NT2/D1 (cell line): ENCODE measurements at regions not wholly inside any gene's neighbourhood (a gene's known extent, or its start where the extent isn't known, plus 50 kb on each side); places are given as distances from the start of the nearest gene placed in this dataset.

ENCODE experiments used
- DNase-seq: peaks from one replicate; pipeline ENCODE4 v3.0.0-alpha.2; 2011; ENCODE audit warnings: low read depth, low spot score
- H3K27me3 ChIP-seq: 2 replicates; pipeline ENCODE4 v1.6.0; 2011; ENCODE audit warnings: mild to moderate bottlenecking; ENCODE audit not compliant: insufficient read length, insufficient read depth
- H3K36me3 ChIP-seq: 2 replicates; pipeline ENCODE4 v1.6.1; 2011; ENCODE audit warnings: mild to moderate bottlenecking, low read length, mixed read lengths; ENCODE audit not compliant: insufficient read depth, insufficient read length
- H3K4me1 ChIP-seq: 2 replicates; pipeline ENCODE4 v1.5.1; 2011; ENCODE audit not compliant: insufficient read depth, insufficient read length
- H3K4me3 ChIP-seq: 2 replicates; pipeline ENCODE4 v1.5.1; 2011; ENCODE audit warnings: low read depth; ENCODE audit not compliant: insufficient read length
- H3K9ac ChIP-seq: 2 replicates; pipeline ENCODE4 v1.6.0; 2011; ENCODE audit warnings: low read depth; ENCODE audit not compliant: insufficient read length
- H3K9me3 ChIP-seq: 2 replicates; pipeline ENCODE4 v1.5.1; 2011; ENCODE audit warnings: mild to moderate bottlenecking, low read length; ENCODE audit not compliant: insufficient read depth
- SUZ12 ChIP-seq: IDR thresholded peaks from 2 replicates; pipeline ENCODE4 v1.6.1; 2011; ENCODE audit not compliant: insufficient read length, insufficient read depth; ENCODE audit errors: extremely low read depth
- YY1 ChIP-seq: IDR thresholded peaks from 2 replicates; pipeline ENCODE4 v1.6.1; 2011; ENCODE audit not compliant: insufficient read length, insufficient read depth
- ZNF274 ChIP-seq: IDR thresholded peaks from 2 replicates; pipeline ENCODE4 v1.6.1; 2011; ENCODE audit warnings: mild to moderate bottlenecking, low read depth, low read length

DNA sequence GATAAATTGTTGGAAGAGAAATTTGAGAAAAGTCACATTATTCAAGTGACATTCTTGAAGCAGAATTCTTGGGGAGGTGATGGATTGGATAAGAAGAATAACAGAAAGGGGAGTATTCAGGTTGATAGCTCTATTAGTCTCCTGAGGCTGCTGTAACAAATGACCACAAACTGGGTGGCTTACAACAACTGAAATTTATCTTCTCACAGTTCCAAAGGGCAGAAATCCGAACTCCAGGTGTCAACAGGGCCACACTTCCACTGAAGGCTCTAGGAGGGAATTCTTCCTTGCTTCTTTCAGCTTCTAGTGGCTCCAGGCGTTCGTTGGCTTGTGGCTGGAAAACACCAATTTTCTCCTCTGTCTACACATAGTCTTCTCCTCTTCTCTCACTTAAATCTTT lies 99.8 kb downstream of the TES start:
- Histone ChIP-seq H3K4me3 (no peak overlapping the region), H3K9ac (no peak overlapping the region), H3K9me3 (no peaks in the 10 kb centered on the region), H3K36me3 (no peaks in the 10 kb centered on the region), H3K4me1 (no peaks in the 10 kb centered on the region), H3K27me3 (no peaks in the 10 kb centered on the region)
- TF ChIP-seq YY1 = no peak
- TF ChIP-seq ZNF274 = no peak
- TF ChIP-seq SUZ12 = no peak
- DNase-seq = no peak

DNA sequence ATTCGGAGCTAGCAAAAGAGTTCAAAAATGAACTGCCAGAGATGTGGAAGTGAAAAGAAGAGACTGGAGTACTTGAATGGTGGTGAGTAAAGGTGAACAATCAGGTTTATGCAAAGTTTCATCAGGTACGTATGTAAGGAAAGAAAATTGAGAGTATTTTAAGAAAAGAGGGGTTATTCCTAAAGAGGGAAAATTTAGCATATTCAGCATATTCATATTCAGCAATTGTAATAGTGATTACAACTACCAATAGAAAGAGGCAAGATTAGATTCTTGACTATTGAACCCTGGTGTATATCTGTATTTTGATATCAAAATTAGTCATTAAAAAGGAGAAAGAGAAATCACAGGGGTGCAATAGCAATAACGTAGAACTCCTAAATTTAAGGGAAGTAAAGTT lies 100.9 kb downstream of the TES start:
- no peak for DNase-seq
- Histone ChIP-seq H3K27me3 (no peaks in the 10 kb centered on the region), H3K9me3 (no peaks in the 10 kb centered on the region), H3K36me3 (no peaks in the 10 kb centered on the region), H3K9ac (no peak overlapping the region), H3K4me1 (no peaks in the 10 kb centered on the region), H3K4me3 (no peak overlapping the region)
- TF ChIP-seq ZNF274 = no peak
- TF ChIP-seq SUZ12 = no peak
- no peak for TF ChIP-seq YY1

DNA sequence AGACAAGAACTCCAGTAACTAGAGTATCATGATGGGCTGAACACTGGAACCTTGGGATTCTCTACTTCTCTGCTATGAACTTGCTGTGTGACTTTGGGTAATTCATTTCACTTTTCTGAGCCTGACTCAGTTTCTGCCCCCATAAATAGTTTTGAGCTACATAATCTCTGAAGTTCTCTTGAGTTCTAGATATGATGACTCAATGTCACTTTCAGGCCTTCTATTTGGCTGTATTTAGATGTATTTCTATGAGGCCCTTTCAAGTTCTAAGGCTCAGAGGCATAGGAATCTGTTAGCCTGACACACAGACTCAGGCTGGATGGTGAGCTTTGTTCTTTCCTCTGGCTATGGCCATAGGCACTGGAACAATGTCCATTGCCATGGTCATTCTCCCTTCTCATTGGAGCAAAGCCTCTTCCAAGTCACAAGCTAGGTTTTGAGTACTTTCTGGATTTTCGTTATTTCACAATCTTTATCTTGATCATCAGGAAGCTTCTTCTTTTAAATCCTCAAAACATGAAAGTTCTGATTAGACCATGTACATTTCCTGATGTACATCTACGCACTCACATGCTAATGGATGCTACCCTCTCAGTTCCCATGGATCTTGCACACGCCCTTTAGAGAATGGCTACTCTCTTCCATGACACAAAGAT lies 101.6 kb downstream of the TES start:
- Histone ChIP-seq H3K27me3 (no peaks in the 10 kb centered on the region), H3K4me1 (no peaks in the 10 kb centered on the region), H3K36me3 (no peaks in the 10 kb centered on the region), H3K9me3 (no peaks in the 10 kb centered on the region), H3K4me3 (no peak overlapping the region), H3K9ac (no peak overlapping the region)
- TF ChIP-seq ZNF274 = no peak
- TF ChIP-seq SUZ12 = no peak
- no peak for TF ChIP-seq YY1
- no peak for DNase-seq

DNA sequence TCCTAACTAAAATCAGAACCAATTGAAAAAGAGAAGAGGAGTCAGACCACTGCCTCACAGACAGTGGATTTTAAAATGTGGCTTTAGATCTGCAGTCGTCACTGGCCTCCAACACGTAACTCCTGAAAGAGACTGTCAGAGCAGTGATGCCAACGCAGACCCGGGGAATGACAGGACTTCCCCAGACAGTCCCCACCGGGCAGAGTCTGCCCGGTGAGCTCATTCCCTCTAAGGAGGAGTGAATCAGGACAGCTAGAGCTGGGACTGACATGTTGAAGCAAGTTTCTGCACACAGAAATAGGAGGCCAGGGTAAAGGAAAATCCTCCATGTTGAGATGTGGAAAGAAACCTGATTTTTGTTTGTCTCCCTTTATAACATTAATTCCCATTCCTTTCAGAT lies 105.0 kb downstream of the TES start:
- TF ChIP-seq YY1 (no peak), SUZ12 (no peak), ZNF274 (no peak)
- no peaks in the 10 kb centered on the region for H3K27me3 ChIP-seq
- no peak for DNase-seq
- H3K9me3 ChIP-seq = no peaks in the 10 kb centered on the region
- no peak overlapping the region for H3K4me3 ChIP-seq
- H3K36me3 ChIP-seq = no peaks in the 10 kb centered on the region
- H3K4me1 ChIP-seq = no peaks in the 10 kb centered on the region
- H3K9ac ChIP-seq = no peak overlapping the region

DNA sequence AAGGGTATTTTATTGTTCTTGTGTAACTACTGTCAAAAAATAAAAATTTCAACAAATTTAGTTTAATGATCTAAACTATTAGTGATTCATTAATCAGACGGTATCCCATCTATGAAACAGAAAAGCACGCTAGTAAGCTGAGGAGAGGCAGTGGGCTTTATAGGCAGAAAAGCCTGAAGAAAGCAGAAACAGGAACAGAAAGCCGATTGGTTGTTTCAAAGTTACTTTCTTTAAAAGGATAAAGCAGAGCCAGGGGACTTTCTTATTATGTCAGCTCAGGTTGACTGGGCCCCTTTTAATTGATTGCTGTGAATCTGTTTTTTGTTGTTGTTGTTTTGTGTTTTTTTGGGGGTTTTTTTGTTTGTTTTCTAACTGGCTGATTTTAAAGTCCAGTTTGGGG lies 105.5 kb downstream of the TES start:
- no peak for TF ChIP-seq YY1
- TF ChIP-seq SUZ12 = no peak
- no peak for TF ChIP-seq ZNF274
- Histone ChIP-seq H3K36me3 (no peaks in the 10 kb centered on the region), H3K9me3 (no peaks in the 10 kb centered on the region), H3K9ac (no peak overlapping the region), H3K4me3 (no peak overlapping the region), H3K4me1 (no peaks in the 10 kb centered on the region), H3K27me3 (no peaks in the 10 kb centered on the region)
- no peak for DNase-seq

DNA sequence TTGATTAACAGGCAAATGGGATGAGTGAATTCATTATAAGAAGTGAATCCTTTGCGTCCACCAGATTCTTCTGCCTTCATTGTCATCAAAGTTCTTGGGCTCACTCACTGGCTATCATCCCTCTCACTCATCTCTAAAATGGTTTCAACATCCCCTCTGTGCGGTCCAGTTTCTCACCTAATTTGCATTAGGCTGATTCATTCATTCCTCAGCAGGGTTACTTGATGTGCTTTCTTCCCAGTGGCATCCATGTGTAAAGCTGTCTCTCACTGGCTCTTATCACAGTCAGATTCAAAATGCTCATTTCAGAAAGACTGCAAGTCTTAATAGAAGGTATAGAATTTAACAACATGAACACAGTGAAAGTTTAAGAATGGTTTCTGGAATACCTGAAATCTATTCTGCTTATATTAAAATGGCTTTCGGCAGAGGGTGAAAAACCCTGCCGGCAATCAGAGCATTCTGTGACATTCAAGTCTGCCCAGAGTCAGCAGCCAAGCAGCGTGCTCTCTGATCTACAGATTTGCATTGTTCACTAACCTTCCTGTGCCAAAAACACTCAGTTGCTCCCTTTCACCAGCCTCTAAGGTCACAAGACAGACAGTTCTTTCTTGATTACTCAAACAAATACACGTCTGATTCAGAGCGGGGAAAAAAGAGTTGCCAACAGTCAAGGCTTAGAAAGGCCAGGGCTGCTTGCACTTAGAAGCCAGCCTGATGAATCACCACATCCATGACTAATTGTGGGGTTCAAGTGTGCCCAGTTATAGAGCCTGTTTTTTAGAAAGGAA lies 106.7 kb downstream of the TES start:
- Histone ChIP-seq H3K9me3 (no peaks in the 10 kb centered on the region), H3K4me3 (no peak overlapping the region), H3K27me3 (no peaks in the 10 kb centered on the region), H3K9ac (no peak overlapping the region), H3K4me1 (no peaks in the 10 kb centered on the region), H3K36me3 (no peaks in the 10 kb centered on the region)
- TF ChIP-seq SUZ12 = no peak
- no peak for TF ChIP-seq YY1
- TF ChIP-seq ZNF274 = no peak
- no peak for DNase-seq

DNA sequence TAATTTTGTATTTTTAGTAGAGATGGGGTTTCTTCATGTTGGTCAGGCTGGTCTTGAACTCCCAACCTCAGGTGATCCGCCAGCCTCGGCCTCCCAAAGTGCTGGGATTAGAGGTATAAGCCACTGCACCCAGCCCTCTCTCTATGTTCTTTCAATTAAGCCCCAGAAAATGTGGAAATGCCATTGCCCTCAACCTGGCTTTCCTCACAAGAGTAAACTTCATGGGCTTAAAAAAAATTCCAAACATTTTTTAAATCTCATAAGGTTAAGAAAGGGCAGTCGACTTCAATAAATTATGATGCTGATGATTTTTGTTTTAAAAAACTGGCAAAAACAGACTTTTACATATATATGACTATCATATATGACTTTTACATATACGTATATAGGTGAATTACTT lies 107.6 kb downstream of the TES start:
- DNase-seq = no peak
- Histone ChIP-seq H3K27me3 (no peaks in the 10 kb centered on the region), H3K9me3 (no peaks in the 10 kb centered on the region), H3K9ac (no peak overlapping the region), H3K36me3 (no peaks in the 10 kb centered on the region), H3K4me1 (no peaks in the 10 kb centered on the region), H3K4me3 (no peak overlapping the region)
- no peak for TF ChIP-seq SUZ12
- TF ChIP-seq YY1 = no peak
- TF ChIP-seq ZNF274 = no peak
